ENCODE measurements at regions not wholly inside any gene's neighbourhood (a gene's known extent, or its start where the extent isn't known, plus 50 kb on each side); places are given as distances from the start of the nearest gene placed in this dataset.

DNA sequence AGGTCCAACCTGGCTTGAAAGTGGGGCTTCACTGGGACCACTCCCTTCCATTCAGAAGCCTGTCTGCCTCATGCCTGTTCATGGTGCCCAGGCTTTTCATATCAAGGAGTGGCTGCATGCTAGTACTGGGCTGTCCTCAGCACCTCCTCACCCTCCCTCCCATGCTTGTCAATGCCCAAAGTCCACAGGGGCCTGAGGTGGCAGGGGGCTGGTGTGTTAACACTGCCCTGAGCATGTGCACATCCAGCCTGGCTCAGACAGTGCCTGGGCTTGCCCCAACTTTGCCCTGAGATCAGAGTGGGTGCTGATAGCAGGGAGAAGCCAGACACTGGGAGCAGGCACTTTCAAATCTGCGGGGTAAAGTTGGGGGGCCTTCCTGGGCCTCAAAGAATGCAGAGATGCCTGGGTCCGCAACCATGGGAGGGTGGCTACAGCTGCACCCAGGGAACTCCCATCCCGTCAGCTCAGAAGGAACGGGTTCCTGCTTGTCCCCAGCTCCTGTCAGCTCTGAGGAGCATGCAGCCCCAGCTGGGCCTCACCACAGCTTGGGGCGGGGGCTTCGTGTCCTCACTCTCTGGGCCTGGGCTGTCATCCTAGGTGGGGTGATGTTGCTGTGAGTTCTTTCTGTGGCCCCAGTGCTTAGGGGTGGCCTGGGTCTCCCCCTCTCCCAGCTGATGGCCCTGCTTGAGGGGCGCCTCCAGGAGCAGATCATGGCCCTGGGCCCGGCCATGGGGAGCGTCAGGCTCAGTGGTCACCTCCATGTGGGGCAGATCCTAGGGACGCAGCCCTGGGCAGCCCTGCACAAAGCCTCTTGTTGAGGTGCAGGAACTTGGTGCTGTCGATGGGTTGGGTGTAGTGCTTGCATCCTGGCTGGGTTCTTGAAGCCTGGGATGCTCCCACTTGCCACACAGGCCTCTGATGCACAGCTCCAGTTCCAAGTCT, 830.6 kb upstream of the SLITRK5 start:
- no peak for TF ChIP-seq CTCF (conservative IDR thresholded peaks at IDR 0.05)
- no peak for TF ChIP-seq ZFX (IDR thresholded peaks at IDR 0.05)
